OCI-LY1 (cell line): ENCODE measurements at regions not wholly inside any gene's neighbourhood (a gene's known extent, or its start where the extent isn't known, plus 50 kb on each side); places are given as distances from the start of the nearest gene placed in this dataset.

Experiments
- H2AFZ ChIP-seq: fragments of 200-600 bp; sonication (generic), shearing (Covaris generic); 2 replicates; pipeline ENCODE4 v1.6.0; 2014; ENCODE audit warnings: antibody characterized with exemption, mild to moderate bottlenecking, low read length
- H3F3A ChIP-seq: fragments of 200-600 bp; sonication (generic), shearing (Covaris generic); 2 replicates; pipeline ENCODE4 v1.6.0; 2014; ENCODE audit warnings: mild to moderate bottlenecking, antibody characterized with exemption, low read length, moderate library complexity; ENCODE audit not compliant: insufficient read depth
- H3K27ac ChIP-seq: fragments of 200-600 bp; sonication (generic); 2 replicates; pipeline ENCODE4 v1.5.1; 2014; ENCODE audit warnings: low read length, mixed run types, mild to moderate bottlenecking, low read depth; ENCODE audit not compliant: poor library complexity, severe bottlenecking
- H3K27me3 ChIP-seq: fragments of 200-600 bp; sonication (generic); 2 replicates; pipeline ENCODE4 v1.6.0; 2014; ENCODE audit warnings: antibody characterized with exemption, mild to moderate bottlenecking, low read length, moderate library complexity; ENCODE audit not compliant: insufficient read depth
- H3K36me3 ChIP-seq: fragments of 200-600 bp; sonication (generic); 2 replicates; pipeline ENCODE4 v1.6.1; 2014; ENCODE audit warnings: mild to moderate bottlenecking, antibody characterized with exemption, low read length, moderate library complexity, mixed read lengths; ENCODE audit not compliant: insufficient read depth
- H3K4me1 ChIP-seq: fragments of 200-600 bp; sonication (generic); 2 replicates; pipeline ENCODE4 v1.5.1; 2014; ENCODE audit warnings: mild to moderate bottlenecking, low read length, moderate library complexity; ENCODE audit not compliant: insufficient read depth, severe bottlenecking
- H3K4me2 ChIP-seq: fragments of 200-600 bp; sonication (generic), shearing (Covaris generic); 2 replicates; pipeline ENCODE4 v1.6.1; 2014; ENCODE audit warnings: low read length
- H3K4me3 ChIP-seq: fragments of 200-600 bp; sonication (generic); 2 replicates; pipeline ENCODE4 v1.5.1; 2014; ENCODE audit warnings: low read length, low read depth, mild to moderate bottlenecking, mixed read lengths; ENCODE audit not compliant: poor library complexity, severe bottlenecking
- H3K79me2 ChIP-seq: fragments of 200-600 bp; shearing (Covaris generic); 2 replicates; pipeline ENCODE4 v1.6.1; 2016; ENCODE audit warnings: mixed run types, low read length, mixed read lengths; ENCODE audit not compliant: insufficient read depth
- H3K9ac ChIP-seq: fragments of 200-600 bp; sonication (generic), shearing (Covaris generic); 2 replicates; pipeline ENCODE4 v1.6.1; 2014; ENCODE audit warnings: mild to moderate bottlenecking, low read length, mixed read lengths
- H3K9me2 ChIP-seq: fragments of 200-600 bp; sonication (generic), shearing (Covaris generic); 2 replicates; pipeline ENCODE4 v1.6.1; 2014; ENCODE audit warnings: low read depth, mild to moderate bottlenecking, low read length, mixed read lengths
- H3K9me3 ChIP-seq: fragments of 200-600 bp; shearing (Covaris generic); 2 replicates; pipeline ENCODE4 v1.6.1; 2014; ENCODE audit warnings: low read length, mixed read lengths
- H4K20me1 ChIP-seq: fragments of 200-600 bp; sonication (generic), shearing (Covaris generic); 2 replicates; pipeline ENCODE4 v1.6.0; 2016; ENCODE audit warnings: mild to moderate bottlenecking, low read length; ENCODE audit not compliant: insufficient read depth
- EZH2 ChIP-seq: fragments of 200-600 bp; sonication (generic), shearing (Covaris generic); IDR thresholded peaks from 2 replicates; pipeline ENCODE4 v1.8.0; 2017; ENCODE audit warnings: borderline replicate concordance, mixed run types, mild to moderate bottlenecking, antibody characterized with exemption, low read length, moderate library complexity, mixed read lengths
- TF ChIP-seq, protein P1 (sequence below): fragments of 200-600 bp; sonication (generic), shearing (Covaris generic); IDR thresholded peaks from 2 replicates; pipeline ENCODE4 v1.5.1; 2017; ENCODE audit warnings: mild to moderate bottlenecking, antibody characterized with exemption, low read length, moderate library complexity, mixed read lengths

DNA sequence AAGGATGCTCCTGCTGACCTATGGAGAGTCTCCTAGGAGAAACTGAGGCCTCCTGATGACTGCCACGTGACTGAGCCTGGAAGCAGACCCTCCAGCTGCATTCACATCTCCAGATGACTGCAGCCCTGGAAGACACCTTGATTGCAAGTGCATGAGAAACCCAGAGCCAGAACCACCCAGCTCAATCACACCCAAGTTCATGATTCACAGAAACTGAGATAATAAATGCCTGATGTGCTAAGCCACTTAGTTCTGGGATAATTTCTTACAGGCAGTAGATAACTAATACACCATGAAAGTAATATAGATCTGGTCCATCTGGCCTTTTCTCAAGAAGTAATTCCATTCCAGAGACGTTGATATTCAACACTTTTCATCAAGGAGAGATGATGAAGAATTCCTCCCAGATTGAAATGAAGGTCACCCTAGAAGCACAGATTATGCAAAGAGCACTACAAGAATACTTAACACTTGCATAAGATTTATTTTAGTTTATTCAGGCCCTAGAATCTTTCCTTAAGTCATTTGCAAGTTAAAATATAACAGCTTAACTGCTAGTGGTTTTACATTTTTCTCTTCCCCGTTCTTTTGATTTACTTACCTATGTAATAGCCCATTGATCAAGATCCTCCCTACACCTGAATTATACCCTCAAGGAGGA, 208.2 kb upstream of the INHBA start:
- no peak for TF ChIP-seq EZH2
- TF ChIP-seq, protein P1, sequence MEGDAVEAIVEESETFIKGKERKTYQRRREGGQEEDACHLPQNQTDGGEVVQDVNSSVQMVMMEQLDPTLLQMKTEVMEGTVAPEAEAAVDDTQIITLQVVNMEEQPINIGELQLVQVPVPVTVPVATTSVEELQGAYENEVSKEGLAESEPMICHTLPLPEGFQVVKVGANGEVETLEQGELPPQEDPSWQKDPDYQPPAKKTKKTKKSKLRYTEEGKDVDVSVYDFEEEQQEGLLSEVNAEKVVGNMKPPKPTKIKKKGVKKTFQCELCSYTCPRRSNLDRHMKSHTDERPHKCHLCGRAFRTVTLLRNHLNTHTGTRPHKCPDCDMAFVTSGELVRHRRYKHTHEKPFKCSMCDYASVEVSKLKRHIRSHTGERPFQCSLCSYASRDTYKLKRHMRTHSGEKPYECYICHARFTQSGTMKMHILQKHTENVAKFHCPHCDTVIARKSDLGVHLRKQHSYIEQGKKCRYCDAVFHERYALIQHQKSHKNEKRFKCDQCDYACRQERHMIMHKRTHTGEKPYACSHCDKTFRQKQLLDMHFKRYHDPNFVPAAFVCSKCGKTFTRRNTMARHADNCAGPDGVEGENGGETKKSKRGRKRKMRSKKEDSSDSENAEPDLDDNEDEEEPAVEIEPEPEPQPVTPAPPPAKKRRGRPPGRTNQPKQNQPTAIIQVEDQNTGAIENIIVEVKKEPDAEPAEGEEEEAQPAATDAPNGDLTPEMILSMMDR: no peak
- Histone ChIP-seq H2AFZ (no peak overlapping the region), H3F3A (no peaks in the 10 kb centered on the region), H3K9ac (no peak overlapping the region), H3K4me2 (no peak overlapping the region), H3K36me3 (no peaks in the 10 kb centered on the region), H3K27me3 (no peaks in the 10 kb centered on the region), H3K9me3 (no peaks in the 10 kb centered on the region), H3K27ac (no peak overlapping the region), H3K4me1 (no peaks in the 10 kb centered on the region), H4K20me1 (no peaks in the 10 kb centered on the region), H3K9me2 (no peaks in the 10 kb centered on the region), H3K4me3 (no peak overlapping the region), H3K79me2 (no peaks in the 10 kb centered on the region)

DNA sequence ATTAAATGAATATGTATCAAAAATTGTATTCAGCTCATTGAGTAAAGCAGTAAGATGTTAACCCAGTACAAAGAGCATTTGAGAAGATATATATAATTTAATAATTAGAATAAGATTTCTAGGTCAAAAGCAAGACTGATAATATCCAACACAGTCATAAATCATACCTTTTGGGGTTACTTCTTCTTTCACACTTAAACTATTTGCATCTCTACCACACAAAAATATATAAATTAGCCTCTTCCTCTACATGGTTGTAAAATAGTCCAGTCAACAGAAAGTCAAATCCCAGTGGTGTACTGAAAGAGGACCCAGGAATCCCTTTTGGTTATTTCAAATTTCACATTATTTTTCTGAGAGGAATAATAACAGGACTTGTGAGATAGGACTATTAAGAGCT, 204.6 kb upstream of the INHBA start:
- Histone ChIP-seq H3K4me1 (no peaks in the 10 kb centered on the region), H3K9ac (no peak overlapping the region), H3K9me3 (no peaks in the 10 kb centered on the region), H3K4me3 (no peak overlapping the region), H3F3A (no peaks in the 10 kb centered on the region), H3K9me2 (no peaks in the 10 kb centered on the region), H3K27ac (no peak overlapping the region), H3K36me3 (no peaks in the 10 kb centered on the region), H2AFZ (no peak overlapping the region), H3K79me2 (no peaks in the 10 kb centered on the region), H4K20me1 (no peaks in the 10 kb centered on the region), H3K27me3 (no peaks in the 10 kb centered on the region), H3K4me2 (no peak overlapping the region)
- no peak for TF ChIP-seq EZH2
- TF ChIP-seq, protein P1: no peak

DNA sequence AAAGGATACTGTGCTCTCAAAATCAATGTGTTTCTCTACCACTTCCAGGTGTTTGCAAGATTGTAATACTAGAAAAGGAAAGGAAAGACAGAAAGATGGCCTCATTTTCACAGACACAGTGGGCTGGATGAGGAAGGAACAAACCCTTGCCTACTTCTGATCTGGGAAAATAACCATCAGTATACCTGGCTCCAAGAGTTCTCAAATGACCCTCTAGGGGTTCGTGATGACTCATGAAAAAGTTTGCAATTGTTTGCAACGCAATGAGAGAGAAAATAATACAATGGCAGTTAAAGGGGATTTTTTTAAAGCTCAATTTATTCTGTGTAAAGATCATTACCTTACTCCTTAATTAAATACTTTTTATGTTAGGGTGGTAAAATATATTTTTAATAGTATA, 197.6 kb upstream of the INHBA start:
- H3K9me3 ChIP-seq: no peaks in the 10 kb centered on the region
- no peaks in the 10 kb centered on the region for H3K9me2 ChIP-seq
- no peaks in the 10 kb centered on the region for H3K79me2 ChIP-seq
- H3K4me3 ChIP-seq: no peak overlapping the region
- no peak overlapping the region for H2AFZ ChIP-seq
- H4K20me1 ChIP-seq: no peaks in the 10 kb centered on the region
- H3K27me3 ChIP-seq: no peaks in the 10 kb centered on the region
- no peak for TF ChIP-seq EZH2
- TF ChIP-seq, protein P1: no peak
- H3K27ac ChIP-seq: no peak overlapping the region
- no peaks in the 10 kb centered on the region for H3K4me1 ChIP-seq
- H3K36me3 ChIP-seq: no peaks in the 10 kb centered on the region
- H3K9ac ChIP-seq: no peak overlapping the region
- no peaks in the 10 kb centered on the region for H3F3A ChIP-seq
- H3K4me2 ChIP-seq: no peak overlapping the region
